ENCODE measurements at regions not wholly inside any gene's neighbourhood (a gene's known extent, or its start where the extent isn't known, plus 50 kb on each side); places are given as distances from the start of the nearest gene placed in this dataset.

DNA sequence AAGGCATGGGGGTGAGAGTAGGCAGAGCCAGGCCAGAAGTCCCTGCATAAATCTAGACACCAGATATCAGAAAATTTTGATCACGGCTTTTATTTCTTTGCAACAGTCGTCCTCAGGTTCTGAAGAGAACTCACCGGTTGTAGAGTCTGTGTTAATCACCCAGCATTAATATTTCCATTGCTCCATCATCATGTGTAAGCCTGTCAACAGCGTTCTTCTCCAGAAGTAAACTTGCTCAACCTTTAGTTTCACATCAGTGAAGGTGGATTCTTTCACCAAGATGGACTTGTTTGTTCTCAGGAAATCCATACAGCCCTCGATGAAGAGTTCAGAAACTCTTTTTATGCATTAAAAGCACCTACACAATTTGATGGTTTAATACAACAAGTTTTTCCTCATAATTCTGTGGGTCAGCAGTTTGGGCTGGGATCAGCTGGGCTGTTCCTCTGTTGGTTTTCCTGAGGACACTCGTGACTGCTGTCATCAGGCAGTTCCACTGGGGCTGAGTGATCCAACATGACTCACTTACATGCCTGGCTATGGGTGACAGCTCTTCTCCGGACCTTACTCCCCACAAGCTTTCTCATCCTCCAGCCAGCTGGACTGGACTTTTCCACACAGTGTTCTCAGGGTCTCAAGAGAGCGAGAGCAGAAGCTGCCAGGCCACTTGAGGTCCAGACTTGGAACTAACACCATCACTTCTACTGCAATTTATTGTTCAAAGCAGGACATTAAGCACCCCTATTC is 303.4 kb downstream of the ZNF621 start:
- TF ChIP-seq, protein P1, sequence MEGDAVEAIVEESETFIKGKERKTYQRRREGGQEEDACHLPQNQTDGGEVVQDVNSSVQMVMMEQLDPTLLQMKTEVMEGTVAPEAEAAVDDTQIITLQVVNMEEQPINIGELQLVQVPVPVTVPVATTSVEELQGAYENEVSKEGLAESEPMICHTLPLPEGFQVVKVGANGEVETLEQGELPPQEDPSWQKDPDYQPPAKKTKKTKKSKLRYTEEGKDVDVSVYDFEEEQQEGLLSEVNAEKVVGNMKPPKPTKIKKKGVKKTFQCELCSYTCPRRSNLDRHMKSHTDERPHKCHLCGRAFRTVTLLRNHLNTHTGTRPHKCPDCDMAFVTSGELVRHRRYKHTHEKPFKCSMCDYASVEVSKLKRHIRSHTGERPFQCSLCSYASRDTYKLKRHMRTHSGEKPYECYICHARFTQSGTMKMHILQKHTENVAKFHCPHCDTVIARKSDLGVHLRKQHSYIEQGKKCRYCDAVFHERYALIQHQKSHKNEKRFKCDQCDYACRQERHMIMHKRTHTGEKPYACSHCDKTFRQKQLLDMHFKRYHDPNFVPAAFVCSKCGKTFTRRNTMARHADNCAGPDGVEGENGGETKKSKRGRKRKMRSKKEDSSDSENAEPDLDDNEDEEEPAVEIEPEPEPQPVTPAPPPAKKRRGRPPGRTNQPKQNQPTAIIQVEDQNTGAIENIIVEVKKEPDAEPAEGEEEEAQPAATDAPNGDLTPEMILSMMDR (conservative IDR thresholded peaks at IDR 0.05): no peak
- peaks cover 4% of the 10 kb centered on the region for H3K9me3 Mint-ChIP-seq
- peaks cover 8% of the 10 kb centered on the region for H3K4me1 Mint-ChIP-seq
- H3K27me3 Mint-ChIP-seq (ENCODE audit: low read depth): no peaks in the 10 kb centered on the region
- no peak for DNase-seq (ENCODE audit: low read depth, low spot score)
- H3K36me3 Mint-ChIP-seq (ENCODE audit: low read depth): no peaks in the 10 kb centered on the region
- H3K27ac Mint-ChIP-seq (ENCODE audit: unreplicated experiment): no peak overlapping the region
- no peak overlapping the region for H3K4me3 Mint-ChIP-seq

DNA sequence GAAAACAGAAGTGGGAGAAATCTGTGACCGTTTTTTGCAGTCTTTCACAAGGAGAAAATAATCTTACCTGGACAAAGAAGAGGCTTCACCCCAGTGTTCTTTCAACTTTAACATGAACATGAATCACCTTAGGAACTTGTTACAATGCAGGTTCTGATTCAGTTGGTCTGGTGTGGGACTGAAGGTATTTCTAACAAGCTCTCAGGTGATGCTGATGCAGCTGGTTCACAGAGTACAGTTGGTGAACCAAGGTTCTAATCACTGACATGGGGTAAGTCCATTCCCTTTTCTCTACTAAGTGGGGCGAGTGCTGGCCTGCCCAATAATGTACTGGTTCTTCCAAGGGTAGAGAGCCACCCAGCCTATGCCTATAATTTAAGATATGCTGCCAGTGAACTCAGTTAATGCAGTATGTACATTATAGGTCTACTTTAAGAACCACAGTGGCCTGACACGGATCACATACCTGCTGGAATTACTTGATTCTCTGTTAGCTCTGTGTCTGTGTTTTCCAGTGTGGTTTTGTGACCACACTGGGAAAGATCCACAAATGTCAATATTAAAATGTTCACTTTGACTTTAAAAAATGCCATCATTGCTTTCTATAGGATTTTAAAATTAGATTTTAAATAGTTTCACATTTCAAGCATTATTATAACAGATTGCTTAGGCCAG is 304.1 kb downstream of the ZNF621 start:
- peaks cover 8% of the 10 kb centered on the region for H3K4me1 Mint-ChIP-seq
- TF ChIP-seq, protein P1 (conservative IDR thresholded peaks at IDR 0.05): no peak
- H3K27ac Mint-ChIP-seq (ENCODE audit: unreplicated experiment): no peak overlapping the region
- no peak overlapping the region for H3K4me3 Mint-ChIP-seq
- no peak for DNase-seq (ENCODE audit: low read depth, low spot score)
- no peaks in the 10 kb centered on the region for H3K27me3 Mint-ChIP-seq (ENCODE audit: low read depth)
- no peaks in the 10 kb centered on the region for H3K36me3 Mint-ChIP-seq (ENCODE audit: low read depth)
- H3K9me3 Mint-ChIP-seq: peaks cover 4% of the 10 kb centered on the region

DNA sequence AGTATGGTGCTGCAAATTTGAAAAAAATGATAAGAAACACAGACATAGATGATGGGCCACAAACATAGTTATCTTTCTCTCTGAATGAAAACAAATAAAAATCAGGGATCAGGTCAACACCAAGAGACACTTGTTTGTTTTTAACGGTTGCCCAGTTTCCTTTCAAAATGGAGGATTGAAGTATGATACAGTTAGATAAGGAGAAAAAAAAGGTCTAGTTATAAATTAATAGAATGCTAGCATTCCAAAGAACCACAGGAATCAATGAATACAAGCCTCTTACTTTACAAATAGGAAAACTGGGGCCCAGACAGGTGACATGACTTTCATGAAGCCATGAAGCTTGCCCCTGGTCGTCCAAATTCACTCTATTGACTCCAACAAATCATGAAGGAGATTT is 305.1 kb downstream of the ZNF621 start:
- DNase-seq (ENCODE audit: low read depth, low spot score): no peak
- H3K4me1 Mint-ChIP-seq: peaks cover 8% of the 10 kb centered on the region
- no peaks in the 10 kb centered on the region for H3K36me3 Mint-ChIP-seq (ENCODE audit: low read depth)
- TF ChIP-seq, protein P1 (conservative IDR thresholded peaks at IDR 0.05): no peak
- no peak overlapping the region for H3K27ac Mint-ChIP-seq (ENCODE audit: unreplicated experiment)
- H3K4me3 Mint-ChIP-seq: no peak overlapping the region
- no peaks in the 10 kb centered on the region for H3K27me3 Mint-ChIP-seq (ENCODE audit: low read depth)
- peaks cover 4% of the 10 kb centered on the region for H3K9me3 Mint-ChIP-seq

DNA sequence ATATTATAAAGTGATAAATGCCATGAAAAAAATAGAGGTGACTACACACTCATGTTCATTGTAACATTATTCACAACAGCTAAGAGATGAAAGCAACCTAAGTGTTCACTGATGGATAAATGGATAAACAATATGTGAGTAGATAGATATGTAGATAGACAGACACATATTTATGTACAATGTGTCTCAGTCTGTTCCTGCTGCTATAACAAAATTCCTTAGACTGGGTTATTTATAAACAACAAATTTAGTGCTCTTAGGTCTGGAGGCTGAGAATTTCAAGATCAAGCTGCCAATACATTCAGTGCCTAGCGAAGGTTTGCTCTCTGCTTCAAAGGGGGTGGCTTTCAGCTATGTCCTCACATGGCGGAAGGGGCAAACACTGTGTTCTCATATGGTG is 312.5 kb downstream of the ZNF621 start:
- no peak overlapping the region for H3K27ac Mint-ChIP-seq (ENCODE audit: unreplicated experiment)
- no peaks in the 10 kb centered on the region for H3K4me1 Mint-ChIP-seq
- TF ChIP-seq, protein P1 (conservative IDR thresholded peaks at IDR 0.05): no peak
- H3K27me3 Mint-ChIP-seq (ENCODE audit: low read depth): no peaks in the 10 kb centered on the region
- no peaks in the 10 kb centered on the region for H3K9me3 Mint-ChIP-seq
- no peak for DNase-seq (ENCODE audit: low read depth, low spot score)
- H3K4me3 Mint-ChIP-seq: no peak overlapping the region
- H3K36me3 Mint-ChIP-seq (ENCODE audit: low read depth): no peaks in the 10 kb centered on the region

DNA sequence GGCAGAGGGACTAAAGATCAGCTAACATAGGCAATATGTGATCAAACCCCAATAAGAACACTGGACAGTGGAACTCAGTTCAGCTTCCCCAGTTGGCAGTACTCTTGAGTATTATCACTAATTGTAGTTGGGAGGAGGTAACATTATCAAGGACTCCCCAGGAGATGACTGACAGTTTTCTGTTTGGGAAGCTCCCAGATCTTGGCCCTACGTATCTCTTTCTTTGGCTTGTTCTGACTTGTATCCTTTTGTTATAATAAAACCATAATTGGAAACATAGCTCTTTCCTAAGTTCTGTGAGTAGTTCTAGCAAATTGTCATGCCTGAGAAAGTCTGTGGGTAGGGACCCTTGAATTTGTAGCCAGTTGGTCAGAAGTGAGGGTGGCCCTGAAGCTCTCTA is 316.4 kb downstream of the ZNF621 start:
- Mint-ChIP-seq H3K4me1 (peaks cover 8% of the 10 kb centered on the region), H3K27me3 (ENCODE audit: low read depth) (no peaks in the 10 kb centered on the region), H3K27ac (ENCODE audit: unreplicated experiment) (no peak overlapping the region), H3K9me3 (no peaks in the 10 kb centered on the region), H3K36me3 (ENCODE audit: low read depth) (no peaks in the 10 kb centered on the region), H3K4me3 (no peak overlapping the region)
- TF ChIP-seq, protein P1 (conservative IDR thresholded peaks at IDR 0.05): no peak
- DNase-seq (ENCODE audit: low read depth, low spot score): no peak

Measured in neural crest cell (in vitro differentiated cells).